GM03348 (cell line): ENCODE measurements at regions not wholly inside any gene's neighbourhood (a gene's known extent, or its start where the extent isn't known, plus 50 kb on each side); places are given as distances from the start of the nearest gene placed in this dataset.
"Not testable (repeated sequence)": the region's sequence is repeated elsewhere in the genome, so short reads cannot be mapped to it uniquely, and the experiment has no call there.

Experiments used
- DNase-seq: peaks from one replicate; pipeline ENCODE4 v3.0.0; 2012; ENCODE audit warnings: low spot score

DNA sequence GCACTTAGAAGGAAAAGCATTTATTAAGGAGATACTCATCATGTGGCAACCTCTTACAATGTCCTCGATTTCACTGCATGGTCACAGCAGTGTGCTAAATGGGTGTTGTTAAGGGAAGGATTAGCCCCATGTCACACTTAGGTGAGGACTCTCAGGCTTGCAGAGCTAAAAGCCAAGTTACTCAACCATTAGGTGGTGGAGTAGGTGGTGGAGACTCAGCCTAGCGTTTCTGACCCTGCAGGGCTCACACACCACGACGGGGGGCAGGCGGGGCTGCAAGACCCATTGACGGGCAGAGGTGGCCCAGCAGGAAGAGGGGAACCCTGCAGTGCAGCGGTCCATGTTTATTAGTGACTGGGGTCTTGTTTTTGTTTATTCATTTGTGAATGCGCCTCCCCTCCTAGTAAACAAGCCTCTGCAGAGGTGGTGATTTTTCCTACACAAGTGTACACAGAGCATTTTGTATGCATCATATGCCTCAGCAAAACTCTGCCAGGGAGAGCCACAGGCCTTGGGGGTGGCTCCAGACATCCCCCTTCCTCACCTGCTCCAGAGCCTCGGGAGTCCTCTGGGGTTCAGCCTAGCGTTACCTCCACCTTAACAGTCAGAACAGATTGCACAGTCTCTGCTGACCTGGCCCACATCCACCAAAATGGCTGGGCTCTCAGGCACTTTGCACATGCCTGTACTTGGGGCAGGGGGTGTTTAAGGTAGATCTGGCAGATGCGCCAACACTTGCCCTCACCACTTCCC, 216.7 kb downstream of the C16orf95 start:
- no peak for DNase-seq

DNA sequence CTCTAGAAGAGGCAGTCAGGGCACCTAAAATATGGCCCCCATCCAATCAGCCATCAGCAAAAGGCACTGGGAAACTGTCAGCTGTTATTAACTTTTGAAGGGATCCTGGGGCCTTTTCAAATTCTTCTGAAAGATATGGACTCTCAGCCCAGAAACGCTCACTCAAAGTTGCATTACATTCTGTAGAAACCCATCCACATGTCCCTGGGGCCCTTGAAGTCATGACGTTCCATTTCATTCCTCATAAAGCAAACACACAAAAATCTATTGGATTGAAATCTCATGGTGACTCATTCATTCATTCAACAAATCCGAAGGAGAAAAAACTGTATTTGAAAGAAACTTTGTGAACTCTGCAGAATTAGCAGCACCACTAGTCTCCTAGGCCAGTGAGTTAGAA, 215.3 kb downstream of the C16orf95 start:
- DNase-seq, result peak; percentile 40

DNA sequence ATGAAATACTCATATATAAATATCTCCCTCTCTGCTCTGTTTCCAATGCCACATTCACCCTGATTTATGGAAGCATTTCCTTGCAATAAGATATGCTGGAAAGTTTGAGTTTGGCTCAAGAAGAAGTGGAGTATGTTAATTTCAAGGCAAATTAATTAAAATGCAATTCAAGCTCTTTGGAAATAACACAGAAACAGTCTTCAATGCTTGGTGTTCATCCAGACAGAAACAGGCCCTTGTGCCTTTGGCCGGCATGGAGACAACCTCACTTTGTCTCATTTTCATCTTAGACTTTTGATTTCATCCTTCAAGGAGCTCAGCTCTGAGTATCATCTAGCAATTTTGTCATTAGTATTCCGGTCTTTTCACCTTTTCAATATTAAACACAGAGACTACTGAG, 210.0 kb downstream of the C16orf95 start:
- DNase-seq, result no peak

DNA sequence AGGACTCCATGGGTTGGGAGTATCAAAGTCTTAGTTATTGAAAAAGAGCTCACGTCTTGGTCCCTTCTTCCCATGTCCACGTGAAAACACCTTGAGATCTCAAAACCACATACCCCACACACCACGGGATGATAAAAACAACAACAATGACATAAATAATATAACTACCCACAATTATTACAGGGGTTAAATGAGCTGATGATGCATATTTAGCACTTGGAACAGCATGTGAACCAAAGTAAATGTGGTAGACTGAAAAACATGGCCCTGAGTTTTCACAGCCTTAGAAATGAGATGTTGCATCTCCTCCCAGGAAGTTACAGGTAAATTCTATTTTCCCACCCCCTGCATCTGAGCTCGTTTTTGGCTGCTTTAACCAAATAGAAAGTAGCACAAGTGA, 208.9 kb downstream of the C16orf95 start:
- no peak for DNase-seq

DNA sequence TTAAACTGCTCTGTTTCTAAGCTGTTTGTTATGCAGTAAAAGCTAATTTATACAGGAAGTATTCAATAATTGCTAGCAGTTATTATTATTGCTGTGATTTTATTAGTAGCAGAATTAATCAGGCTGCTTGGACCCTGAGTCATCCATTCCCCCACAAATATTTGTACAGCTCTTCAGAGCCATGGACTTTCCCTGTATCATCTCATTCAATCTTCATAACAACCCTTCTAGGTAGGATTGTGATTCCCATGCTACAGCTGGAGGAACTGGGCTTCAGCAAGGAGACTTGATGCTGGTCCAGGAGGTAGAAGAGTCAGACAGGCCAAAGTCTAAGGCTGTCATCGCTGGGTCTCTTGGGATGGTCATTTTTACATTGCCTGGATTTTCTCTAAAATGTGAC, 208.3 kb downstream of the C16orf95 start:
- DNase-seq, result no peak

DNA sequence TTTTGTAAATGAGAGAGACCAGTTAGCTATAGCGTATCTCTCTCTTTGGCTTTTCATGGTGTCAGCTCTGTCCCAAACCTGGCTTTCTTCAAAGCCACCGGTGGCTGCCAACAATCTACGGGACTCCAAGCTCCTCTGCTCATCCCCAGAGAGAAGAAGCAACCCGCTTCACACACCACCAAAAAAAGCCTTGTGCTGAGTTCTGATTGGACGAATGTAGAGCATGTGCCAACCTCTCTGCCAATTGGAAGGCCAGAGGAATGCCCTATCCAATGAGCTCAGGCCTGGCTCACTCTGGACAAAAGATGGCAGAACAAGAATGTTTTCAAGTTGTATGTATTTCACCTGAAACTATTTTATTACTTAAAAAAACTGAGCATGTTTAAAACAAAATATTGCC, 202.4 kb downstream of the C16orf95 start:
- DNase-seq, result no peak

DNA sequence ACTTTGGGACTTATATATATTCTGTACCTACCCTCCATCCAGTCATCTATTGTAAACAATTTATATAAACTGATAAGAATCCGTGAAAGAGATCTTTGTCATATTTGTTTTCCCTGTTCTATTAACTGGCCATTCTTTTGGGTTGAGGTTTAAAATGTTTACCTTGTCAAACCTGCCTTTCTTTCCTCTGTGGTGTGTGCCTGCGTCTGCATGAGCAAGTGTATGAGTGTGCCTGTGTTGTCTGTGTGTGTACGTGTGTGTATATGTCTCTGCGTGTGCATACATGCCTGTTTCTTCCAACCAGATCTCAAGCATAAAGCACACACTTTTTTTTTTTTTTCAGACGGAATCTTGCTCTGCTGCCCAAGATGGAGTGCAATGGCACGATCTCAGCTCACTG, 201.5 kb downstream of the C16orf95 start:
- no peak for DNase-seq

DNA sequence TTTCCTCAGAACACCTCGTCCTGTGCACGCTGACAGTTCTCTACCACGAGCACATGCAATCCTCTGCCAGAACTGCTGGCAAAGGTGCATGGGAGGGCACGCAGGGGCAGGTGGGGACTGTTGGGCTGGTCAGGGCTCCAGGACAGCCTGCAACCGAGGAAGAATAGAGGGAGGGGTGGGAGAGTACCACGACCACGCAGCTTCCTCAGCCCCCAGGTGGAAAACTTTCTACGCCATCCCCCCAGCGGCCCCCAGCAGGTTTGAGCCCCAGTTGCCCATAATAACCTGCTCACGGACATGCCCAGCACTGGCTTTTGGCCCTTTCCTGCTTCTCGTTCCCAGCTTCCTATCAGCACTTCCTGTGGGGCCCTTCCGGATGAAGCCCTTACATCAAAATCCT, 199.3 kb downstream of the C16orf95 start:
- no peak for DNase-seq

DNA sequence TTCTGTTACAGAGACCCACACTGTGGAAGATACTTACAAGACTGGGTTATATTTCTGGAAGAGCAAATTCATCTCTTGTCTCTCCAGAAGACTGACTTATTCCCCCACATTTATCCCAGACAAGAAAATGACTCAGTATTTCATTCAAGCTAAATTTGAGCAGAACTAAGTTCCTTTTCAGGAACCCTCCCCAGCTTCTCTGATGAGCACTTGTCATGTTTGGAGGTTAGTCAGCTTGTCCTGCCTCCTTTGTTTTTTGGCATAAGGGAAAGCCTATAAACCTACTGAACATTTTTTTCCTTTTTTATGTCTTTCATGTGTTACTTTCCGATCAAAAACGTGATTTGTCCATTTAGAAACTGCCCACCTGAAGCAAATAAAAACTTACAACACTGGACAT, 198.0 kb downstream of the C16orf95 start:
- DNase-seq, result no peak

DNA sequence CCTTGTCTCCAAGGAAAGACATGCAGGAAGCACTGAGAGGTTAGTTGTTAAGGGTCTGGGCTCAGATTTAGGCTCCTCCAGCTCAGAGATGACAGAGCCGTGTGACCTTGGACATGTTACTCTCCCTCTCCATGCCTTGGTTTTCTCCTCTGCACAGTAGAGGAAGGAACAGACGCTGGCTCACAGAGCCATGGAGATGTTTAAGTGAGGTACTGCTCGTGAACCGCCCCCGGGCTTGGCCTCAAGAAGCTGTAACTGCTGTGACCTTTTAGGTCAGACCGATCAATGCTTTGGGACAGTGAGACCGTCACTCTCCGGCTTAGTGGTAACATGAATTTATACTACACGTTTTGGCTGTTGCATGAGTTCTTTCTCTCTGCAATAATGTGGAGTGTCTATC, 197.4 kb downstream of the C16orf95 start:
- no peak for DNase-seq

DNA sequence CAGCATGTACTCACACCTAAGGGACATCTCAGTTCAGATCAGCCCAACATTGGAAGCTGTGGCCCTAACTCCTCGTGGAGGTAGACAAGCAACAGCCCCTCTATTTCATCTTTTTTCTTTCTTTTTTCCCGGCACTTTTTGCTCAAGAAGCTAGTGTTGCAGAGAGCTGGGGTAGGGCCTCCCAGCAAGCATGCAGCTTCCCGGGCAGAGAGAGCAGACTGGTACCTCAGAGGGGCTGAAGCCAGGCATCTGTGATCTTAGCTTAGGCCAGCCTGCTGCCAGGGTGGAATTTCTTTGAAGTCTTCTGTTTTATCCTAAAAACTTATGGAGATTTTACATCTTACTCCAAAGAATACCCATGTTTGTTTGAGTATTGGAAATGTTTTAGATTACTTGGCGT, 195.4 kb downstream of the C16orf95 start:
- no peak for DNase-seq

DNA sequence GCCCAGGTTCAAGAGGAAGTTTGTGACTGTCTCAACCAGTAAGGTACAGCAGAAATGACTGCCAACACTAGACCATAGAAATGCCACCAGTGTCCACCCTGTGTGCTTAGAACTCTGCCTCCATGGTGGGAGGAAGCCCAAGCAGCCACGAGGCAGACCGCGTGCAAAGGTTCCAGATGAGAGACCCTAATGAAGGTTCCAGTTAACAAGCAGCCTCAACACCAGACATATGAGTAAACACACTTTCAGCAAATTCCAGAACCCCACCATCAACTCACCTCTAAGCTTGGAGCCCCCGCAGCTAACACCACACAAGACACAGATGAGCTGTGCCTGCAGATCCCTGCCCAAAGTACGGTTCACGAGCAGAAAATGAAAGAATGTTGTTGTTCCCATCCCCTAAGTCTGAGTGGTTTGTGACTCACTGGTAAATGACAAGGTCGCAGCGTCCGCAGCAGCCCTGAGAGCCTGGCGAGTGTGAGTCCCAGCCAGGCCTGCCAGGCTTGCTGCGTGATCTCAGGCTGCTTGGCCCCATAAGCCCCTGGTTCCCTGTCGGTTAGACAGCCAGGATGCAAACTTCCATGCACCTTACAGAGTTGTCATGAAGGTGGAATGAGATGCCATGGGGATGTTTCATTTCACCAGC, 193.7 kb downstream of the C16orf95 start:
- DNase-seq, result no peak

DNA sequence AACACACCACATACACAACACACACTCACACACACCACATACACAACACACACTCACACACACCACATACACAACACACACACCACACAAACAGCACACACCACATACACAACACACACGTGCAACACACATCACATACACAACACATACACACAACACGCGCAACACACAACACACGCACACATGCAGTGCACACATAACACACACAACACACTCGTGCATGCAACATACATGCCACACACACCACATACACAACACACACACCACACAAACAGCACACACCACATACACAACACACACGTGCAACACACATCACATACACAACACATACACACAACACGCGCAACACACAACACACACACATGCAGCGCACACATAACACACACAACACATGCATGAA, 192.8 kb downstream of the C16orf95 start:
- not testable (repeated sequence) for DNase-seq

DNA sequence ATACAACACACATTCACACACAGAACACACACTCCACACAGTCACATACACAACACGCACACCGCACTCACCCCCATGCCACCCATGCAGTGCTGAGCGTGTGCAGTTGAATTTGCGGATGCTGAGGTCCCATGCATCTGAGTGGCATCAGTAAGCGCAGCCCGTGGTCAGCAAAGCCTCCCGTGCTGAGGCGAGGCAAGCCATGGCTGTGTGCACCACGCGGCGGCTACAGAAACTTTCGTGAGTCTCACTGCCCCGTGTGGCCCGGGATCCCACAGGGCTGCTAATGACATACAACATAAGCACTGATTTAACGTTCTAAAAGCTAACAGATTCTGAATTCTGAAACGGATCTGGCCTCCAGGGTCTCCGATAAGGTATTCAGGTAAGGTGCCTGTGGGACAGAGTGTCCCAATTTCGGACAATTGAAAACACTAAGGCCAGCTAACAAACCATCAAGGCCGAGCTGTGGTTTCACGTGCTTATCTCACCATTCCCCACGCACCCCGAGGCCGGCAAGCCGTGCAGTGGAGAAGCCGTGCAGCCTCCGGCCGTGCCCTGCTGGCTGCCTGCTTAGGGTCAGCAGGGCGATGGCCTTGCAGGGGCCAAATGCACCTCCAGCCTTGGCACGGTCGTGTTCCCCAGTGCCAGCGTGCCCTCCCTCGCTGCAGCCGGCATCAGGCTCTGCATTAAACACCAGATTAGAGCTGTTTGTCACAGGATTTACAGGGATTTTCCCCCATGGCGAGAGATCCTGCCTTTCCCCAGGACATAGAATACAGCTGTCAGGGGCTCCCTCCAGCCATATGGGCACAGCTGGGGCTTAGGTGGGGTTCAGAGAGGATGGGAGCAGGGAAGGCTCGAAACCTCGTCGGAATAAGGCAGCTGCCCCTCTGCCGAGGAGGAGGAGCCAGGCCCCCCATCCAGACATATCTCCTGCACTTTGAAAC, 191.7 kb downstream of the C16orf95 start:
- no peak for DNase-seq

DNA sequence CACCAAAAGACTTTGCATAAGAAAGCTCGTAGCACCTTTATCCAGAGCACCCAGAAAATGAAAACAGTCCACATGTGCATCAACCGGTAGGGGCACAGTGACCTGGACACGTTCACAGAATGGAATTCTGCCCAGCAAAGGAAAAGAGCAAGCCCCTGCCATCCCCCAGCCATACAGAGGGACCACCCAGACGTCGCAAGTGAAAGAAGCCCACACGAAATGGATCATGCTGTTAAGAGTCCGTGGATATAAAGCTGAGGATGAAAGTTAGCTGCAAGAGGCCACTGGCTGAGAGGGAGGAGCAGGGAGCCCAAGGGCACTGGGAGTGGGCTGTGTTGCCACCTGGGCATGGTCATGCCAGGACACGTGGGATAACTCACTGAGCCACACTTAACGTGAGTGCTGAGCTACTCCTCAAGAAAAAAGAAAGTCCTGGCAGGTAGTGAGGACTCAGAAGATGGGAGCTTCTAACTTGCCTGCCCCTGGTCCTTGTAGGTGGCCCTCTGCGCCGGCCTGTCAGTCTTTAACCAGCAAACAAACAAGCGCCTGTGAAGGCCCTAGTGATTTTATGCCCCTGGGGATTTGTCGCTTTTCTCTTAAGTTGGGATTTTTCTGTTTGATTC, 190.7 kb downstream of the C16orf95 start:
- no peak for DNase-seq

DNA sequence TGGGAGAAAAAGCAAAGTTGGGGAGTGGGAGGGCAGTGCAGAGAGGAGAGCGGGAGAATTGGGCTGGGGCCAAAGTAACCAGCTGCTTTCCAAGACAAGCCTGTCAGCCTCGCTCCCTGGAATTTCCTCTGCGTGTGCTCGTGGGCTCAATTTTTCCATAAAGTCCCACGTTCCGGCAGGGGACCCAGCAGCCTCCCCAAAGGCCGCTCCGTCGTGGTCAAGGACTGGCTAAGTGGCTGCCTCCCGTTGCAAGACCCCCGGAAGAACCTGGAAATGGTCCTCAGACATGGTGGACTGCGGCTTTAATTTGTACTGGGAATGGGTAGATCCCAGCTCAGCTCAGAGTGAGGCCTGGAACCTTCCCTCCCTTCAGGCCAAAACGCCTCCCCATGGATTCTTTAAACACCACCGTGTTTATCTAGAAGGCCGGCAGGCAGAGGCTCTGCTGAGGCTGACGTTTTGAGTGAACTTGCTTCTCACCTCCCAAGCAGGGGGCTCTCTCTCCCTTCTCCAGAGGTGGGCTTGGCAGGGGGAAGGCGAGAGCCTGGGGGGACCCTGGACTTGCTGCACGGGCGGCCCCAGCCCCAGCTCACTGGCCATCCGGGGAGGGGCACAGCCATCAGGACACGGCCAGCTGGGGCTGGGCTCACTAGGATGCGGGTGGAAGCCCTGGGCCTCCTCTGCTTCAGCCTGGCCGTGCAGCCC, 190.0 kb downstream of the C16orf95 start:
- peak; percentile 37 for DNase-seq

DNA sequence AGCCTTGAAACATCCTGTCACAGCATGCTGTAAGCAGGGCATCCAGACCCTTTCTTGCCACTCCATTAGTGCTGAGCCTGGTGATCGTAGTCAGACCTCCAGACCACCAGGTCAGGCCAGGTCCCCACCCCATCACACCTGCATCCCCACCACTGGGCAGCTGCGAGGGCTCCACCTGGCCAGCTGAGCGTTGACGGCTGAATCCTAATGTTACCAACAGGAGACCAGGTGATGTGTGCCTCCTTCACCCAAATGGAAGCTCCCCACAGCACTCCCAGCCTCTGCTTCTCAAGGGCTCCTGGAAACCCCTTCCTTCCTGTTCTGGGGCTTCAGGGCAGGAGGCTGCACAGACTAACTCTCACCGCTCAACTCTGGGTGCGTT, 189.4 kb downstream of the C16orf95 start:
- no peak for DNase-seq

DNA sequence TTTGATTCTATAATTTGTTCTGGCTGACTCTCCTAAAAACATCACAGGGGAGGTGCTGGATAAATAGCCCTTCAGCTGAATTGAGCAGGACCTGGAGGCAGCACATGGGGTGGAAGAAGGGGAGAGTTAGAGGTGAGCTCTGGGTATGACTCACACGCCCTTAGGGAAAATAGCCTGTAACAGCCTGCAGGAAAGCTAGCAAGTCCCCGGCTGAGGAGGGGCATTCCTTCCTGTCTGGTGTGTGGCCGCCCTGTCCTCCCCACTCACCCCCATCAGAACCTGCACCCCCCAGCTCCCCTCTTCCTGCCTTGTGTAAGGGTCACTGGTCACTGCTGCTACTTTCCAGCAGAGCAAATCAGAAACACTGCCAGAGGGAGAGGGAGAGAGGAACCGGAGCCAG, 187.4 kb downstream of the C16orf95 start:
- DNase-seq, result no peak

DNA sequence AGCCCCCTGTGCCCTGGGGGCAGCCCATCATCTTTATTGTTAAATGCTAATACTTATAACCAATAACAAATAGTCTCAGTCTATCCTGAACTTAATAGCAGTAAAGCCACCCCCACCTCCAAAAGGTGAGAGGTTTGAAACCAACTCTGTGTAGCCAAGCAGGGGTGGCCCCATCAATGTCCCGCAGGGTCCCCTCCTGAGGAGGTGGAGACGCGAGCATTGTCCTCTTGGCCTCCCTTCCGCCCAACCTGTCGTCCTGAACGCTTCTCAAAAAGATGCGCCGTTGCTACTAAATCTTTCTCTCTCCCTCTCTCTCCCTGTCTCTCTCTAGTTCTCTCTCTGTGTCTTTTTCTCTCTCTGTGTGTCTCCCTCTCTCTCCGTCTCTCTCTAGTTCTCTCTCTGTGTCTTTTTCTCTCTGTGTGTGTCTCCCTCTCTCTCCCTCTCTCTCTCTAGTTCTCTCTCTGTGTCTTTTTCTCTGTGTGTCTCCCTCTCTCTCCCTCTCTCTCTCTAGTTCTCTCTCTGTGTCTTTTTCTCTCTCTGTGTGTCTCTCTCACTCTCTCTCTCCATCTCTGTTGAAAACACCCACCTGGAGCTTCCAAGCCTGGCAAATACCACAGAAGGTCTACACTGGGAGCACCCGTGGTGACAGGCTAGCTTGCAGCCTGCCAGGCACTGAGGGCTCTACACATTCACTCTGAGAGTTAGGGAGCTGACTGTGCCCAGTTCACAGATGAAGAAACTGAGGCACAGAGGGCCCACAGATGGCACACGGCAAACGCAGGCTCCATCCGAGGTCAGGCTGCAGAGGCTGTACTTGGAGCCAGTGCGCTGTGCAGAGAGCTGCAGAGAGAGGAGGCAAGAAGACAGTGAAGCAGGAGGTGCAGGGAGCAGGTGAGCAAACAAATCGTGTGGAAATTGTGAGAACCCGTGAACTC, 185.9 kb downstream of the C16orf95 start:
- DNase-seq, result no peak

DNA sequence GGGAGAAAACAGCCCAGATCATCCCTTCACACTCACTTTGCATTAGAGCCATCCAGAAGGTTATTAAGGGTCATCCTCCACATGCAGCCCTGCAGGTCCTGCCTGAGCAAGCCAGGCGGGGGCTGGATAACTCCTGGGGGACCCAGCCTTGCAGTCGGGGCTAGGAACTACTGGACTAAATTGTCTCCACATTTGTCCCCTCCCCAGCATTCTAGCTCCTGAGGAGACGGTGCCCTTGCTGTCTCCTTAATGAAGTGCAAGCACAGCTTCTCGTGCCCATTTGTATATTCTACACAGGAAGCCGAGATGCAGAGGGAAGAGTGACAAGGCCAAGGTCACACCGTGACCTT, 185.2 kb downstream of the C16orf95 start:
- no peak for DNase-seq
